Uterus (tissue), 2 donors: ENCODE measurements at regions not wholly inside any gene's neighbourhood (a gene's known extent, or its start where the extent isn't known, plus 50 kb on each side); places are given as distances from the start of the nearest gene placed in this dataset.

Experiments used
- POLR2A ChIP-seq, 2 donors: fragments of 450-650 bp; IDR thresholded peaks; one replicate each; pipeline ENCODE4 v1.6.1; 2016; ENCODE audit warnings: antibody characterized with exemption in 2 of 2, mild to moderate bottlenecking in 1 of 2, moderate library complexity in 1 of 2
- TF ChIP-seq, protein P1 (sequence below), 4 experiments: fragments of 200-600 bp in 2 of 4; fragments of 450-650 bp in 2 of 4; sonication (generic) in 2 of 4; IDR thresholded peaks; one replicate each; pipeline ENCODE4 v1.5.1; 2016 to 2019; ENCODE audit warnings: antibody characterized with exemption in 4 of 4, mild to moderate bottlenecking in 2 of 4, moderate library complexity in 1 of 4

DNA sequence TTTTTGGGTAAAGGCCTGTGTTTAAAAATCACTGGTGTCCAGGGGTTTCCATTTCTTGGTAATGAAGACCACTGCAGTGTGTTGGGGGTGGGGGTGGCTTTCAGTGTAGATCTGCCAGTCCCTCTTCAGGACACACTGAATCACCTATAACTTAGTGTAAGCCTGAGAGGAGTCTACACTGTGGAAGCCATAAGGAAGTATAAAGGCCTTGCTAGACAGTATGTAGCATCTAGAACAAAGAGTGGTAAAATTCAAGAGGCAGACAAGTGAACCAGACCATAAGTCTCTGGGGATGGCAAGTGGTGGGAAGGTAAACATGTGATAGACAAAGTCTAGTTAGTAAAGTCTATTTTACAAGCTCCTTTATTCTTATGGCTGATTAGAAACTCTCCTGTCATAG lies 191.8 kb downstream of the CCNG2 start:
- TF ChIP-seq, protein P1, sequence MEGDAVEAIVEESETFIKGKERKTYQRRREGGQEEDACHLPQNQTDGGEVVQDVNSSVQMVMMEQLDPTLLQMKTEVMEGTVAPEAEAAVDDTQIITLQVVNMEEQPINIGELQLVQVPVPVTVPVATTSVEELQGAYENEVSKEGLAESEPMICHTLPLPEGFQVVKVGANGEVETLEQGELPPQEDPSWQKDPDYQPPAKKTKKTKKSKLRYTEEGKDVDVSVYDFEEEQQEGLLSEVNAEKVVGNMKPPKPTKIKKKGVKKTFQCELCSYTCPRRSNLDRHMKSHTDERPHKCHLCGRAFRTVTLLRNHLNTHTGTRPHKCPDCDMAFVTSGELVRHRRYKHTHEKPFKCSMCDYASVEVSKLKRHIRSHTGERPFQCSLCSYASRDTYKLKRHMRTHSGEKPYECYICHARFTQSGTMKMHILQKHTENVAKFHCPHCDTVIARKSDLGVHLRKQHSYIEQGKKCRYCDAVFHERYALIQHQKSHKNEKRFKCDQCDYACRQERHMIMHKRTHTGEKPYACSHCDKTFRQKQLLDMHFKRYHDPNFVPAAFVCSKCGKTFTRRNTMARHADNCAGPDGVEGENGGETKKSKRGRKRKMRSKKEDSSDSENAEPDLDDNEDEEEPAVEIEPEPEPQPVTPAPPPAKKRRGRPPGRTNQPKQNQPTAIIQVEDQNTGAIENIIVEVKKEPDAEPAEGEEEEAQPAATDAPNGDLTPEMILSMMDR (IDR thresholded peaks at IDR 0.05) = no peak
- TF ChIP-seq POLR2A (IDR thresholded peaks at IDR 0.05) = no peak
